ENCODE measurements at regions not wholly inside any gene's neighbourhood (a gene's known extent, or its start where the extent isn't known, plus 50 kb on each side); places are given as distances from the start of the nearest gene placed in this dataset.

GRCh38 chr12:29847246-29847645 is 63.5 kb upstream of the TMTC1 start:
- intact Hi-C loops (cut with DNase I) = no loop called here
- TF ChIP-seq CTCF (IDR thresholded peaks at IDR 0.05) = no peak
- H3K27ac ChIP-seq = no peak overlapping the region
- H3K4me1 ChIP-seq = no peaks in the 10 kb centered on the region
- H3K36me3 ChIP-seq = no peaks in the 10 kb centered on the region
- no peak for ATAC-seq
- H3K9me3 ChIP-seq = no peaks in the 10 kb centered on the region
- no peaks in the 10 kb centered on the region for H3K27me3 ChIP-seq (ENCODE audit: low read depth)
- no peak for DNase-seq
- H3K4me3 ChIP-seq = no peak overlapping the region

GRCh38 chr12:29844667-29845066 is 60.9 kb upstream of the TMTC1 start:
- Histone ChIP-seq H3K36me3 (no peaks in the 10 kb centered on the region), H3K4me3 (no peak overlapping the region), H3K27me3 (ENCODE audit: low read depth) (no peaks in the 10 kb centered on the region), H3K4me1 (no peaks in the 10 kb centered on the region), H3K27ac (no peak overlapping the region), H3K9me3 (no peaks in the 10 kb centered on the region)
- no peak for TF ChIP-seq CTCF (IDR thresholded peaks at IDR 0.05)
- ATAC-seq (no peak), DNase-seq (no peak)
- intact Hi-C loops (cut with DNase I) = no loop called here

- no peak for TF ChIP-seq CTCF (IDR thresholded peaks at IDR 0.05)
- Histone ChIP-seq H3K9me3 (peaks cover 4% of the 10 kb centered on the region), H3K27ac (no peak overlapping the region), H3K27me3 (ENCODE audit: low read depth) (no peaks in the 10 kb centered on the region), H3K36me3 (no peaks in the 10 kb centered on the region), H3K4me3 (no peak overlapping the region), H3K4me1 (no peaks in the 10 kb centered on the region)
- ATAC-seq (no peak), DNase-seq (no peak)
- intact Hi-C loops (cut with DNase I) = no loop called here
Measured at GRCh38 chr12:29843036-29843435, 59.3 kb upstream of the TMTC1 start.

DNA sequence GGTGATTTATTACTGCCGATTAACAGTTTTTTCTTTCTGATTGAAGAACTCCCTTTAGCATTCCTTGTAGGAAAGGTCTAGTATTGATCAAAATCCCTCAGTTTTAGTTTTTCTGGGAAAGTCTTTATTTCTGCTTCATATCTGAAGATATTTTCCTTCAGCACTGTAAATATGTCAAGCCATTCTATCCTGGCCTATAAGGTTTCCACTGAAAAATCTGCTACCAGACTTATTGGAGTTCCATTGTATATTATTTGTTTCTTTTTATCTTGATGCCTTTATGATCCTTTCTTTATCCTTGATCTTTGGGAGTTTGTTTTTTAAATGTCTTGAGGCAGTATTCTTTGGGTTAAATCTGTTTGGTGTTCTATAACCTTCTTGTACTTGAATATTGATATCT is 55.0 kb upstream of the TMTC1 start:
- no peak for TF ChIP-seq CTCF (IDR thresholded peaks at IDR 0.05)
- ATAC-seq = no peak
- H3K4me1 ChIP-seq = no peaks in the 10 kb centered on the region
- no peaks in the 10 kb centered on the region for H3K36me3 ChIP-seq
- H3K4me3 ChIP-seq = no peak overlapping the region
- DNase-seq = no peak
- no peak overlapping the region for H3K27ac ChIP-seq
- H3K9me3 ChIP-seq = peaks cover 4% of the 10 kb centered on the region
- intact Hi-C loops (cut with DNase I) = no loop called here
- no peaks in the 10 kb centered on the region for H3K27me3 ChIP-seq (ENCODE audit: low read depth)

All from lower lobe of right lung (tissue), 2 donors.